ENCODE measurements at regions not wholly inside any gene's neighbourhood (a gene's known extent, or its start where the extent isn't known, plus 50 kb on each side); places are given as distances from the start of the nearest gene placed in this dataset.

DNA sequence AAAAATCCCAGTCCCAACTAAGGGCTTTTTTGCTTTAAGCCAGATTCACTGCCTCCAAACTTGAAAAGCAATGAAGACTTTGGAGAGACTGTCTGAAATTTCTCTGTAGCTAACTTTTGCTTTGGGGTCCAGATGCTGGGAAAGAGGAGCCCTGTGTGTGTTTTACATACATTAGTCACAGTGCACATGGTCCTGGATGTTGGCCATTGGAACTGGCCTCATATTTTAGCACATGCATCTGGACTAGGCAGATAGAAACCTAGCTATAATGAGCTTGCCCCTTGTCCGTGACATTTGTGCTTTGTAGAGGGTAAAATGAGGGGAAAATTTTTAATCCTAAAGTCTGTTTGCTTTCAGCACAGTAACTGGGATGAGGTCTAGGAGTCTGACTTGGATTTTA, 421.7 kb downstream of the CDK5RAP2 start:
- H3F3A ChIP-seq (ENCODE audit: insufficient read depth, low read length) = no peaks in the 10 kb centered on the region
- no peaks in the 10 kb centered on the region for H3K36me3 ChIP-seq (ENCODE audit: insufficient read depth, low read length)
- H3K9me3 ChIP-seq (ENCODE audit: low read length) = no peaks in the 10 kb centered on the region
- no peaks in the 10 kb centered on the region for H3K4me1 ChIP-seq (ENCODE audit: insufficient read depth, low read length, severe bottlenecking)
- no peak overlapping the region for H3K9ac ChIP-seq (ENCODE audit: low read length)
- H4K20me1 ChIP-seq (ENCODE audit: insufficient read depth, low read length) = no peaks in the 10 kb centered on the region
- no peak overlapping the region for H2AFZ ChIP-seq (ENCODE audit: low read length)
- no peak overlapping the region for H3K27ac ChIP-seq (ENCODE audit: low read depth, low read length, poor library complexity, severe bottlenecking)
- H3K4me2 ChIP-seq (ENCODE audit: low read length) = no peak overlapping the region
- TF ChIP-seq, protein P1, sequence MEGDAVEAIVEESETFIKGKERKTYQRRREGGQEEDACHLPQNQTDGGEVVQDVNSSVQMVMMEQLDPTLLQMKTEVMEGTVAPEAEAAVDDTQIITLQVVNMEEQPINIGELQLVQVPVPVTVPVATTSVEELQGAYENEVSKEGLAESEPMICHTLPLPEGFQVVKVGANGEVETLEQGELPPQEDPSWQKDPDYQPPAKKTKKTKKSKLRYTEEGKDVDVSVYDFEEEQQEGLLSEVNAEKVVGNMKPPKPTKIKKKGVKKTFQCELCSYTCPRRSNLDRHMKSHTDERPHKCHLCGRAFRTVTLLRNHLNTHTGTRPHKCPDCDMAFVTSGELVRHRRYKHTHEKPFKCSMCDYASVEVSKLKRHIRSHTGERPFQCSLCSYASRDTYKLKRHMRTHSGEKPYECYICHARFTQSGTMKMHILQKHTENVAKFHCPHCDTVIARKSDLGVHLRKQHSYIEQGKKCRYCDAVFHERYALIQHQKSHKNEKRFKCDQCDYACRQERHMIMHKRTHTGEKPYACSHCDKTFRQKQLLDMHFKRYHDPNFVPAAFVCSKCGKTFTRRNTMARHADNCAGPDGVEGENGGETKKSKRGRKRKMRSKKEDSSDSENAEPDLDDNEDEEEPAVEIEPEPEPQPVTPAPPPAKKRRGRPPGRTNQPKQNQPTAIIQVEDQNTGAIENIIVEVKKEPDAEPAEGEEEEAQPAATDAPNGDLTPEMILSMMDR (IDR thresholded peaks at IDR 0.05; ENCODE audit: low read length) = no peak
- no peak for TF ChIP-seq EZH2 (IDR thresholded peaks at IDR 0.05; ENCODE audit: borderline replicate concordance, low read length)
- H3K9me2 ChIP-seq (ENCODE audit: low read depth, low read length) = no peaks in the 10 kb centered on the region
- no peaks in the 10 kb centered on the region for H3K27me3 ChIP-seq (ENCODE audit: insufficient read depth, low read length)
- H3K79me2 ChIP-seq (ENCODE audit: insufficient read depth, low read length) = no peaks in the 10 kb centered on the region
- H3K4me3 ChIP-seq (ENCODE audit: low read depth, low read length, poor library complexity, severe bottlenecking) = no peak overlapping the region

DNA sequence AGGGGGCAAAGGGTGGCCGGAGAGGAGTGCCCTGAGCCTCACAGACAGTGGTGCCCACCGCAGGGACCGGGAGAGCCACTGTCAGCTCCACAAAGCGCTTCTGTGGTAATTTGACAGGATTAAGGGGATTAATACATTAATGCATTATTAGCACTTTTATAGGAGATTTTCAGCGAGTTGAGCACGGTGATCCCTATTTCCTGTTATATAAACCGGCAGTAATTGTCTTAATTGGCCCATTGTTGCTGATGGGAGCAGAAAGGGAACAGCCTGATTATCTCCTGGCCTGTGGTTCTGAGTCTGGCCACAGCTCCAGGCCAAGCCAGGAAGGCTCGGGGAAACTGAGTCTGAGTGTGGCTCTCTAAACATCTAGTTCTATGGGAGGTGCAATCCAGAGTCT, 423.6 kb downstream of the CDK5RAP2 start:
- Histone ChIP-seq H3K79me2 (ENCODE audit: insufficient read depth, low read length) (no peaks in the 10 kb centered on the region), H3K27ac (ENCODE audit: low read depth, low read length, poor library complexity, severe bottlenecking) (no peak overlapping the region), H3K4me2 (ENCODE audit: low read length) (no peak overlapping the region), H3K27me3 (ENCODE audit: insufficient read depth, low read length) (no peaks in the 10 kb centered on the region), H3K9ac (ENCODE audit: low read length) (no peak overlapping the region), H2AFZ (ENCODE audit: low read length) (no peak overlapping the region), H4K20me1 (ENCODE audit: insufficient read depth, low read length) (no peaks in the 10 kb centered on the region), H3F3A (ENCODE audit: insufficient read depth, low read length) (no peaks in the 10 kb centered on the region), H3K9me2 (ENCODE audit: low read depth, low read length) (no peaks in the 10 kb centered on the region), H3K36me3 (ENCODE audit: insufficient read depth, low read length) (no peaks in the 10 kb centered on the region), H3K4me3 (ENCODE audit: low read depth, low read length, poor library complexity, severe bottlenecking) (no peak overlapping the region), H3K9me3 (ENCODE audit: low read length) (no peaks in the 10 kb centered on the region), H3K4me1 (ENCODE audit: insufficient read depth, low read length, severe bottlenecking) (no peaks in the 10 kb centered on the region)
- TF ChIP-seq, protein P1 (IDR thresholded peaks at IDR 0.05; ENCODE audit: low read length) = no peak
- TF ChIP-seq EZH2 (IDR thresholded peaks at IDR 0.05; ENCODE audit: borderline replicate concordance, low read length) = no peak

DNA sequence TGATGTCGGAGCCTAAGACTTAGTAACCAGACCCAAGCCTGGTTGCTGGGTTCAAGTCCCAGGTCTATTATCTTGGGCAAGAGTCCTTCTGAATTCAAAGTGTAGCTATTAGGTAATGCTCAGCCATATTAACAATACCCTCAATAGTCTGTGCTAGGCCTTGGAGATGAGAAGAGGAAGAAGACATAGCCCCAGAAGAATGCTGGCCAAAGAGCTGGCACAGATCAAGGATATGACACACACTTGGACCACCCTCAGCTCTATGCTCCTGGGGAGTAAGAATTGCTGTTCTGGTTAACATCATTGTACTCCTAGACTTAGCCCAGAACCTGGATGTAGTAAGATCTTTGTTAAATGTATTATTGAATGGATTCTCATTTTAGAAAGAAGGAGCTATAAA, 426.7 kb downstream of the CDK5RAP2 start:
- Histone ChIP-seq H3K9me3 (ENCODE audit: low read length) (no peaks in the 10 kb centered on the region), H3K36me3 (ENCODE audit: insufficient read depth, low read length) (no peaks in the 10 kb centered on the region), H4K20me1 (ENCODE audit: insufficient read depth, low read length) (no peaks in the 10 kb centered on the region), H3K4me3 (ENCODE audit: low read depth, low read length, poor library complexity, severe bottlenecking) (no peak overlapping the region), H3F3A (ENCODE audit: insufficient read depth, low read length) (no peaks in the 10 kb centered on the region), H2AFZ (ENCODE audit: low read length) (no peak overlapping the region), H3K9ac (ENCODE audit: low read length) (no peak overlapping the region), H3K9me2 (ENCODE audit: low read depth, low read length) (no peaks in the 10 kb centered on the region), H3K4me1 (ENCODE audit: insufficient read depth, low read length, severe bottlenecking) (no peaks in the 10 kb centered on the region), H3K27ac (ENCODE audit: low read depth, low read length, poor library complexity, severe bottlenecking) (no peak overlapping the region), H3K4me2 (ENCODE audit: low read length) (no peak overlapping the region), H3K79me2 (ENCODE audit: insufficient read depth, low read length) (no peaks in the 10 kb centered on the region), H3K27me3 (ENCODE audit: insufficient read depth, low read length) (no peaks in the 10 kb centered on the region)
- TF ChIP-seq EZH2 (IDR thresholded peaks at IDR 0.05; ENCODE audit: borderline replicate concordance, low read length) = no peak
- TF ChIP-seq, protein P1 (IDR thresholded peaks at IDR 0.05; ENCODE audit: low read length) = no peak

Measured in OCI-LY1 (cell line).